Fibroblast of lung (primary cell): ENCODE measurements at regions not wholly inside any gene's neighbourhood (a gene's known extent, or its start where the extent isn't known, plus 50 kb on each side); places are given as distances from the start of the nearest gene placed in this dataset.

ENCODE experiments used
- DNase-seq, 2 donors: peaks; one replicate each; pipeline versions ENCODE4 v3.0.0 to v3.0.0-alpha.2; 2010; ENCODE audit warnings: low read depth in 2 of 2
- H2AFZ ChIP-seq: 2 replicates; pipeline ENCODE4 v1.5.1; 2012; ENCODE audit warnings: low read length, control low read depth, inconsistent platforms
- H3K27ac ChIP-seq: 2 replicates; pipeline ENCODE4 v1.5.1; 2011; ENCODE audit warnings: low read length, control low read depth; ENCODE audit not compliant: insufficient read depth
- H3K27me3 ChIP-seq: 2 replicates; pipeline ENCODE4 v1.5.1; 2011; ENCODE audit warnings: mild to moderate bottlenecking, low read length; ENCODE audit not compliant: control insufficient read depth, insufficient read depth
- H3K36me3 ChIP-seq: 2 replicates; pipeline ENCODE4 v1.5.1; 2011; ENCODE audit warnings: low read length; ENCODE audit not compliant: control insufficient read depth, insufficient read depth
- H3K4me1 ChIP-seq: 2 replicates; pipeline ENCODE4 v1.5.1; 2011; ENCODE audit warnings: low read length; ENCODE audit not compliant: control insufficient read depth, insufficient read depth; ENCODE audit errors: extremely low read depth
- H3K4me2 ChIP-seq: 2 replicates; pipeline ENCODE4 v1.5.1; 2011; ENCODE audit warnings: low read length, control low read depth; ENCODE audit not compliant: insufficient read depth; ENCODE audit errors: extremely low read depth
- H3K4me3 ChIP-seq, 4 experiments: fragments of 200-600 bp in 1 of 4; sonication (generic) in 1 of 4; replicated peaks in 1 of 4; 2 replicates each; pipeline ENCODE4 v1.5.1; 2011 to 2016; ENCODE audit warnings: low read length in 4 of 4, low read depth in 3 of 4, mild to moderate bottlenecking in 3 of 4, control low read depth in 2 of 4, inconsistent platforms in 1 of 4, mixed read lengths in 1 of 4; ENCODE audit not compliant: insufficient read depth in 1 of 4; ENCODE audit errors: control extremely low read depth in 1 of 4
- H3K79me2 ChIP-seq: 2 replicates; pipeline ENCODE4 v1.5.1; 2012; ENCODE audit warnings: mild to moderate bottlenecking, low read length, inconsistent platforms; ENCODE audit not compliant: control insufficient read depth, insufficient read depth
- H3K9ac ChIP-seq: 2 replicates; pipeline ENCODE4 v1.5.1; 2011; ENCODE audit warnings: mild to moderate bottlenecking, low read length, control low read depth; ENCODE audit not compliant: insufficient read depth
- H3K9me3 ChIP-seq: 2 replicates; pipeline ENCODE4 v1.5.1; 2012; ENCODE audit warnings: low read depth, low read length; ENCODE audit not compliant: control insufficient read depth, insufficient read depth
- H4K20me1 ChIP-seq: 2 replicates; pipeline ENCODE4 v1.5.1; 2011; ENCODE audit warnings: low read length; ENCODE audit not compliant: control insufficient read depth, insufficient read depth; ENCODE audit errors: extremely low read depth
- EZH2 ChIP-seq: IDR thresholded peaks from 2 replicates; pipeline ENCODE4 v1.5.1; 2012; ENCODE audit warnings: low read length, control low read depth, mild to moderate bottlenecking; ENCODE audit errors: missing control alignments
- TF ChIP-seq, protein P1 (sequence below), 2 donors: IDR thresholded peaks in 1 of 2; conservative IDR thresholded peaks in 1 of 2; 1 replicate in 1 of 2; 2 replicates in 1 of 2; pipeline ENCODE4 v1.5.1; 2011 to 2012; ENCODE audit warnings: low read length in 2 of 2, control low read depth in 1 of 2, inconsistent platforms in 1 of 2, low read depth in 1 of 2, mild to moderate bottlenecking in 1 of 2

DNA sequence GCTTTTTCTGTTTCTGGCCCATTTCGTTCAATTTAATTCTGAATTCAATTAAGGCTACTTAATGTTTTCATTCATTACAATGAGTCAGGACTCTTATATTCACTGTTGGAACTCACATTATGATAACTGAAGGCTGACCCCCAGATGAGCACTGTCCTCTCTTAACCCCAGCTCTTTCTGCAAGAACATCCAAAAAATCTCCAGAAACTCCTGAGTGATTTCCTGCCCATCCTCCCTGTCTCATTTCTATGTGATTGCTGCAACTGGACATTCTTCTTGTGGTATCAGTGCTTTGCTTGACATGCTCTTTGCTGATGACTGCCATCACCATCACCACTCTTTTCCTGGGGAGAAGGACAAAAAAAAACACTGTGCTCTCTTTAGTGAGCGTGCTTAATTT is 240.3 kb downstream of the SPRY2 start:
- DNase-seq = peak in 1 of 2 donors; percentile 55
- H3K4me3 ChIP-seq = no peak overlapping the region
- no peak overlapping the region for H2AFZ ChIP-seq
- H3K79me2 ChIP-seq = no peaks in the 10 kb centered on the region
- H3K4me2 ChIP-seq = no peak overlapping the region
- no peaks in the 10 kb centered on the region for H3K9me3 ChIP-seq
- no peak overlapping the region for H3K27ac ChIP-seq
- no peak overlapping the region for H3K9ac ChIP-seq
- no peaks in the 10 kb centered on the region for H3K36me3 ChIP-seq
- H4K20me1 ChIP-seq = no peaks in the 10 kb centered on the region
- no peaks in the 10 kb centered on the region for H3K4me1 ChIP-seq
- TF ChIP-seq, protein P1, sequence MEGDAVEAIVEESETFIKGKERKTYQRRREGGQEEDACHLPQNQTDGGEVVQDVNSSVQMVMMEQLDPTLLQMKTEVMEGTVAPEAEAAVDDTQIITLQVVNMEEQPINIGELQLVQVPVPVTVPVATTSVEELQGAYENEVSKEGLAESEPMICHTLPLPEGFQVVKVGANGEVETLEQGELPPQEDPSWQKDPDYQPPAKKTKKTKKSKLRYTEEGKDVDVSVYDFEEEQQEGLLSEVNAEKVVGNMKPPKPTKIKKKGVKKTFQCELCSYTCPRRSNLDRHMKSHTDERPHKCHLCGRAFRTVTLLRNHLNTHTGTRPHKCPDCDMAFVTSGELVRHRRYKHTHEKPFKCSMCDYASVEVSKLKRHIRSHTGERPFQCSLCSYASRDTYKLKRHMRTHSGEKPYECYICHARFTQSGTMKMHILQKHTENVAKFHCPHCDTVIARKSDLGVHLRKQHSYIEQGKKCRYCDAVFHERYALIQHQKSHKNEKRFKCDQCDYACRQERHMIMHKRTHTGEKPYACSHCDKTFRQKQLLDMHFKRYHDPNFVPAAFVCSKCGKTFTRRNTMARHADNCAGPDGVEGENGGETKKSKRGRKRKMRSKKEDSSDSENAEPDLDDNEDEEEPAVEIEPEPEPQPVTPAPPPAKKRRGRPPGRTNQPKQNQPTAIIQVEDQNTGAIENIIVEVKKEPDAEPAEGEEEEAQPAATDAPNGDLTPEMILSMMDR (conservative IDR thresholded peaks at IDR 0.05 in 1 of 2, IDR thresholded peaks at IDR 0.05 in 1 of 2; ENCODE audit: low read depth in 1 of 2, low read length in 2 of 2) = no peak
- no peak for TF ChIP-seq EZH2
- no peaks in the 10 kb centered on the region for H3K27me3 ChIP-seq

DNA sequence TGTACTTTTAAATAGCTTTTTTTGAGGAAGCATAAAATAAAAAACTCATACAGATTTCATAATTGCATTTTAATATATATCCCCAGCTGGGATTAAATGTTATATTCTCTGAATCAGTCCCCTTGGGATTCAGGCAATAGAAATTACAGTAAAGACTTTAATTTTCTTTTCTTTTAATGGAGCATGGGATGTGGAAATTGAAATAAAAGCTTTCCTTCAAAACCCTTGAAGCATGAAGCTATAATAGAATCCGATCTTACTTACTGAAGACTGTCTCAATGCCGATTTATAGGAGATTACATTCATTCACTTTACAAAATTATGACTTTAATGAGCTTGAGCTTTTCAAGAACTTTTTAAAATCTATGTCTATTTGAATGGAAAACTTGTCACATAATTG is 243.4 kb downstream of the SPRY2 start:
- Histone ChIP-seq H4K20me1 (no peaks in the 10 kb centered on the region), H3K27ac (no peak overlapping the region), H3K9me3 (no peaks in the 10 kb centered on the region), H3K27me3 (no peaks in the 10 kb centered on the region), H2AFZ (no peak overlapping the region), H3K4me2 (no peak overlapping the region), H3K4me3 (no peak overlapping the region), H3K36me3 (no peaks in the 10 kb centered on the region), H3K4me1 (no peaks in the 10 kb centered on the region), H3K9ac (no peak overlapping the region), H3K79me2 (no peaks in the 10 kb centered on the region)
- TF ChIP-seq, protein P1 (conservative IDR thresholded peaks at IDR 0.05 in 1 of 2, IDR thresholded peaks at IDR 0.05 in 1 of 2; ENCODE audit: low read depth in 1 of 2, low read length in 2 of 2) = no peak
- no peak for TF ChIP-seq EZH2
- no peak for DNase-seq

DNA sequence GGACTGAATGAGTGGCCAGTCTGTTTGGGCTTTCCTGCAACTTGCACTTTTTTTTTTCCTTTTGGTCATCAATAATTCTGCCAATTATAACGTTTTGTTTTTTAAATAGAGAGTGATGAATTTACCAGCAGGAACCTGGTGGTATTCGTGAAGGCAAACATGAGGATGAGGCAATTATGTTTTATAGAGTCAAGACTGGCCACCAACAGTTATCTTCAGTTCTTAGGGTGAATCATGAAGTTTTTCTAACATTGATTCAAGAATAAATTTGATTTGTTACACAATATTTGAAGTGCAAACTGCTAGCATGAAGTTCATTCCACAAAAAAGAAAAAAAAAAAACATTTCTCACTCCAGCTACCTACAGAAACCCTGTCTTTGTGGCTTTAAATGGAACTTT is 244.5 kb downstream of the SPRY2 start:
- no peak for TF ChIP-seq EZH2
- TF ChIP-seq, protein P1 (conservative IDR thresholded peaks at IDR 0.05 in 1 of 2, IDR thresholded peaks at IDR 0.05 in 1 of 2; ENCODE audit: low read depth in 1 of 2, low read length in 2 of 2) = no peak
- H3K9ac ChIP-seq = no peak overlapping the region
- H3K9me3 ChIP-seq = no peaks in the 10 kb centered on the region
- no peaks in the 10 kb centered on the region for H3K79me2 ChIP-seq
- DNase-seq = no peak
- H3K4me2 ChIP-seq = no peak overlapping the region
- H2AFZ ChIP-seq = no peak overlapping the region
- H3K27me3 ChIP-seq = no peaks in the 10 kb centered on the region
- no peak overlapping the region for H3K27ac ChIP-seq
- H4K20me1 ChIP-seq = no peaks in the 10 kb centered on the region
- H3K36me3 ChIP-seq = no peaks in the 10 kb centered on the region
- H3K4me3 ChIP-seq = no peak overlapping the region
- H3K4me1 ChIP-seq = no peaks in the 10 kb centered on the region
